ENCODE measurements at regions not wholly inside any gene's neighbourhood (a gene's known extent, or its start where the extent isn't known, plus 50 kb on each side); places are given as distances from the start of the nearest gene placed in this dataset.

GRCh38 chr13:76803831-76804230 is 82.4 kb downstream of the KCTD12 start:
- TF ChIP-seq CTCF (conservative IDR thresholded peaks at IDR 0.05; ENCODE audit: low read depth, low read length) = no peak
- TF ChIP-seq EZH2 (IDR thresholded peaks at IDR 0.05; ENCODE audit: borderline replicate concordance, low read depth, low read length, poor library complexity, severe bottlenecking) = no peak

Data from A673 (cell line).